Activated CD4-positive, alpha-beta T cell treated with anti-CD3 and anti-CD28 coated beads for 4 hours (primary cell): ENCODE measurements at regions not wholly inside any gene's neighbourhood (a gene's known extent, or its start where the extent isn't known, plus 50 kb on each side); places are given as distances from the start of the nearest gene placed in this dataset.

ENCODE experiments used
- DNase-seq, 2 donors: peaks; one replicate each; pipeline ENCODE4 v3.0.0-alpha.2; 2020

DNA sequence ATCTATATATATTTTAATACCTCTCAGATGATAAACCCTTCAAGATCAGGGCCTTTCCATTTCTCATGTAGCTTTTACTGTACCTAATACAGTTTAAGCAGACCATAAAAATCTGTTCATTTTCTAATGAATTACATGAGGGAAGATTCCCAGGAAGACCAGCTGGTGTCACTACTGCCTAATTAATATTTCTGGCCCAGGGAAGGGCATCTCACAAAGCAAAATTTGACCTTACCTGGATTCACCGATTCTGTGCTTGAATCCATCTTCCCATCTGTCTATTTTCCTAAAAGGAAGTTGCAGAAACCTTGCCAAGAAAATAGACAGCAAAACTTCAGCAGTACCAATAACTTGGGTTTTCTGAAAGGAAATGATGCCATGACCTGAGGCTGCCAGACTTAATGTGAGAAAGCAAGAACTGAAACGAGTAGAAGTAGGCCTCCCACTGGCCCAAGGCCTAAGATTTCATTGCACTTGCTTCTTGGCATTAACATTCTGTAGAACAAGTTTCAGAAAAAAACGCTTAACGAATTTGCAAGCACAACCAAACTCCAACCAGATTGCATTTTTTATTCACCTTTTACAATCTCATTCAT, 83.0 kb upstream of the GLIS3 start:
- peak in 1 of 2 donors; percentile 15 for DNase-seq

DNA sequence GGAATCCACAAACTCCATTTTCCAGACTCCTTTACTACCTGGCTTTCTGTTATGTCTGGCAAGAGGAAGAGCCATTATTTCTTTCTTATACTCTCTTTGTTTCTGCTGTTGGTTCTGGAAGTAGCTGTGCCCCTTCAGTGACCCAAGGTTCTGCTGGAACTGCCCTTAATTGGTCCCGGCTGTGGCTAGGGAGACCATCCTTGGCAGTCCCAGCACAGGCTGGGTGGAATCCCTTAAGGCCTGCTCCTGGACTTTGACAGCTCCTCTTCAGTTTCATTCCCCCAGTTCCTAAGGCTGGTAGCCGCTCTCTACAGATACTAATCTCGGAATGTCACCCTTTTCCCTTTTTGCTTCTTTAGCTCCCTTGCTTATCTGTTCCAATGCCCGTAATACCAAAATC, 81.9 kb upstream of the GLIS3 start:
- DNase-seq, result no peak

DNA sequence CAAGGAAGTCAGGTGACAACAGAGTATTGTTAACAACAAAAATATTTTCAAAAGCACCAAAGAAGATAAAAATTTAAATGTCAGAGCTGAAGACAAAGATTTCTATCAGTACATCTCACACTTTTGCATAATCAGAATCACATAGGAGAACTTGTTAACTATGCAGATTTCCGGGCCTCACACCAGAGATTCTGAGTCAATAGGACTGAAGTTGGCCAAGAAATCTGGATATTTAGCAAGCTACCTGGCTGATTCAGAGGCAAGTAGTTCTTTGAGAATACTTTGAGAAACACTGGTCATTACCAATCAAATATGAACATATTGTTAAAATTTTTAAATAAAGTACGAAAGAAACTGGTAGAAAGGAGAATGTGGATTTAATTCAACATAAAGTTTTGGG, 80.5 kb upstream of the GLIS3 start:
- DNase-seq, result no peak

DNA sequence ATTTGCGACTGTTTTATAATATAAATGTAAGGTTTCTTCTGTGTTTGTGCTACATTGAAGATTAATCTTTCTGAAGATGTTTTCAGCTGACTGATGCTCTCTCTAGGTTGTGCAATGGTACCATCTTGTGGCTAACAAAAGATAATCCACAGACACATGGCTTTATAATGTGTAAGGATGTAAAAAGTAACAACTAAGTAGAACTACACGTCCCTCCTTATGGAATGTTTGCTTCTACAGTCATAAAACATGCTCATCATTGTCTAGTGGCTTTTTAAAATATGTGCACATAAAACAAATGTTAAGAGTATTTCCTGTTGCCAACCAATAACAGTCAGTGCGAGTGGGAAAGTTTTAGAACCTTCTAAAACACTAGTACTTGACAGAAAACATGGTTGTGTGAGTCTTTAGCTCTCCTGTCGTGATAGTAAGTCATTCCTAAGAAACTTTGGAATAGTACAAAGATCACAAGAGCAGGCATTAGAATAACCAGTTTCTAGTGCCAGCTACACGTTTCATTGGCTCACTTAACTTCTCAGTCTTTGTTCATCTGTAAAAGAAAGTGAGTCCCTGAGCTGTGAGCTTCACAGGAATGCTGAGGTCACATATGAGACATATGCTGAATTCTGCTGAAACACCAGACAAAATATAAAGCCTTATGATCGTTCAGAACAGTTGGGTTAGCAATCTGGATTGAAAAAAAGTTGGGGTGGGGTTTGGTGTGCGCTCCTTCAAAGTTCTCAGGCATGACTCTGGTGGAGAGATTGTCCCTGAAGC, 75.7 kb upstream of the GLIS3 start:
- DNase-seq, result no peak

DNA sequence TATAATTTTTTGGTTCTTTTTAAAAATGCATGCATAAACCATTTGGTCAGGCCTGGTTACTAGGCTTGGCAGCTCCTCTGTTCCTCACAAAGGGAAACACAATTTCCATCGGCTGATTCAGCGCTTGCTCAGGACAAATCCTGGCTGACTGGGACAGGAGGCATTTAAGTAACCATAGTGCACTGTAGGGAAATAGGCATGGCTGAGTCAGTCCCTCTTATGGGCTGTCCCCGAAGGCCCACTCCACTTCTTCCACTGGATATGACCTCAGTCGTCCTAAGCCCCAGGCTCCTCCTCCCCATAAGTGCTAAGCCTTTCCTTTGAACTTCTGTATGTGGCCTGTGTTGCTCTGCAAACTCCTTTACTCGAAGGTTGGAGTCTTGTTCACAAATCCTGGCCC, 71.2 kb upstream of the GLIS3 start:
- DNase-seq, result no peak

DNA sequence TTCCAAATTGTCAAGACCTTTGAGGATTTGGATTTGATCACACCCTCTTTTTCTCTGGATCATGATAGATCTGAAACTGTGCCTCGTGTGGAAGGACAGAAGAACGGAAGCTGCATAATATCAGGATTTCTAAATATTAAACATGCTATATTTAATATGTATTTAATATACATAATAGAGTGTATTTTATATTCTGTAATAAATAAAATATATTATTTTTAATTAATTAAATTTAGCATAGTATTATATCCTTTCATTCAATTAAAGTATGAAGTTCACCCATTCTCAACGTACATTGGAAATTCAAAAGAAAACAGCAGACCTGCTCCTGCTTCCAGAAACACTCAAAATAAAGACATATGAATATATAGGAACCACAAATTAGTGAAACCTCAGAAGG, 70.6 kb upstream of the GLIS3 start:
- no peak for DNase-seq

DNA sequence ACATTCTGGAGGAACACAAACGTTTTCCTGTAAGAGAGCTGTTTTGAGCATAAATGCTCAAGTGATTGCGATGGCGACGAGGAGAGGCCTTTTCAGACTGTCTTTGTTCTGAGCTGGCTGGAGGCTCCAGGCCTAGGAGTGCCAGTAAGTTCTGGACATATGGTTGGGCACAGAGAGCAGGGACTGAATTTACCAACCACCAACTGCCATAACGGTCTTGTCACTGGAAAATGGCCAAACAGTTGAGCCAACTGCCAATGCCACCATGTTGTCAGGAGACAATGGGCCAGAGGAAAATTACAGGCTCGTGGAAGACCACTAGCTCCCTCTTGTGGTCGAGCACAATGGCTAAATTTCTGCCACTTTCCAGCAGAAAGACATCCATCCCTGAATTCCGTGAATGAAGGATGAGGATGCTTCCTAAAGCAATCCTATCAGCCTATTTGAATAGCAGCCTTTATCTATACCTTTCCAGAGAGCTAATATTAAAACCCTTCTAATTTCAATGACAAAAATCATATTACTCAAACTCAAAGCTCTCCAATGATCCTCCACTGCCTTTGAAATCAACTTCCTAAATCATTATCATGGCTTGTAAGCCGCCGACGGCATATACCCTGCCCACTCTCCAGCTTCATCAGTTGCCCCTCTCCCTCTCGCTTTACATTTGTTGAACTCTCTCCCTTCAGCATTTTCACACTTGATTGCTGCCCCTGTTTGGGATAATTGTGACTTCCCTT, 66.9 kb upstream of the GLIS3 start:
- DNase-seq, result peak in 1 of 2 donors; percentile 27

DNA sequence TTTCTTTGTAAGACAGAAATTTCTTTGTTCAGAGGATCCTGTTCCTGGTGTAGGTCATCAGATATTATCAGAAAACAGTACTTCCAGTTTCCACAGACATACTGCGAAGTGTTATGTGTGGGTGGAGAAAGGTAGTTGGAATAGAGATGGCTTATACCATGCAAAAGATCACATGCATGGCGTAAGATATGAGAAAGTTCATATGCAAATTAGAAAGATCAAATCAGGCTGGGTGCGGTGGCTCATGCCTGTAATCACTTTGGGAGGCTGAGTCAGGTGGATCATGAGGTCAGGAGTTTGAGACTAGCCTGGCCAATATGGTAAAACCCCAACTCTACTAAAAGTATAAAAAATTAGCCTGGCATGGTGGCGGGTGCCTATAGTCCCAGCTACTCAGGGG, 65.2 kb upstream of the GLIS3 start:
- DNase-seq, result no peak

DNA sequence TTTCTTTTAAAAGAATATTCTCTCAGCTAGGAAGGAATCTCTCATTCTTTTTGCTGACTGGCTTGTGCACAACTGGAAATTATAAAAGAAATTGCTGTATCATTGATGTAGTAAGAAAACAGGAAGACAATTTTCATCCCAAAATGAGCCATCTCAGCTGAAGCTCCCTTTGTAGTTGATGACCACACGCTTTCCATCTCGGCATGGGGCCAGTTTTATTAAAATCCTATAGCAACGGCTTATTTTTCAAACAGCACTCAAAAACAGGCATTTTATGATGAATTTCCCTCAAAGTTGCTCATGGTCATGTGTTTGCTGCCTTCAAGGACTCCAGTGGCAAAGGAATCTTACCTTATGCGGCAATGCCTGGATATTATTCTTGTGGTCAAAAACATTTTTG, 62.4 kb upstream of the GLIS3 start:
- DNase-seq, result no peak

DNA sequence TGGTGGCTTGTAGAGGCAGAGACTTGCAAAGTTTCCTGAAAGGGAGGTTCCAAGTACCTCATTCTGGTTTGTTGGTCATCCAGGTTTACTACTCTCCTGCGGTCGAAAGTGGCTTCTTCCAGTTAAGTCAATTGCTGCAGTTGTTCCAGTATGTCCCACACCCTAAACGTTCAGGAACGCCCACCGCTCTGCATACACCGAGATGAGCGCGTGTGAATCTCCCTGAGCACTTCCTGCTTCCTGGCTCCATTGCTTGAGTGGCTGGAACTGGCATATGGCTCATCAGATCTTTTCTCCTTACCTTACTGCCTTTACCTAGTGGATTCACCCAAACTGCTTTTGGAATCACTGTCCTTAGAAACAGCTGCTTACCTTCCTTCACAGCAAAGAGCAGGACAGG, 59.1 kb upstream of the GLIS3 start:
- DNase-seq, result no peak

DNA sequence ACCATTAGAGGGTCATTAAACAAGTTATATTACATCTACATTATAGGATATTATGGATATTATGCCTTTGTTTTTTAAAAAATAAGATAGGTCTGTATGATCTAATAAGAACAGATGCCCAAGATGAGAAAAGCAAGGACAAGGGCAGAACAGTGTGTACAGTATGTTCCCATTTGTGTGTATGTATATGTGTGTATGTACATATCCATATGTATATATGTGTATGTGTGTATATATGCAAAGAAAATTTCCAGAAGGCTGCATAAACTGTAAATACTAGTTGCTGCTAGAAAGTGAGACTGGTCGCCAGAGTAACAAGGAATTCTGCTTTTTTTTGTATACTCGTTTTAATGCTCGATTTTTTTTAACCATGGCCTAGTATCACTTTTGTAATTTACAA, 58.1 kb upstream of the GLIS3 start:
- DNase-seq, result no peak

DNA sequence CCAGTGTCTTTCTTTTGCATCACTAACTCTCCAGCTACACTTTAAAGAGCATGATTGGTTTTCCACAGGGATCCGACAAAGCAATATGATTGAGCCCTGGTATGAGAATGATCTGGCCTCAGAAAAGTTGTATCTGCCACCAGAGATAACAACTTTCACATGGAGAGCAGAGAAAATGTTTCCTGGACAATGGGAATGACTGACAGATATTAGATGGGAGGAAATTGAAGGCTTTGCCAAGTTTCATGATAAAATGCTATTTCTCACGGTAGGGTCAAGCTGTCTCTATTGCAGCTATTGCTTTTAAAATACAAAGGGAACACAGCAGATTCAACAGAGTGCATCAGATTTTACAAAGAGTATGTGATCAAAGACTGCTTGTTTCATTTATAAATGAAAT, 56.4 kb upstream of the GLIS3 start:
- DNase-seq, result no peak

DNA sequence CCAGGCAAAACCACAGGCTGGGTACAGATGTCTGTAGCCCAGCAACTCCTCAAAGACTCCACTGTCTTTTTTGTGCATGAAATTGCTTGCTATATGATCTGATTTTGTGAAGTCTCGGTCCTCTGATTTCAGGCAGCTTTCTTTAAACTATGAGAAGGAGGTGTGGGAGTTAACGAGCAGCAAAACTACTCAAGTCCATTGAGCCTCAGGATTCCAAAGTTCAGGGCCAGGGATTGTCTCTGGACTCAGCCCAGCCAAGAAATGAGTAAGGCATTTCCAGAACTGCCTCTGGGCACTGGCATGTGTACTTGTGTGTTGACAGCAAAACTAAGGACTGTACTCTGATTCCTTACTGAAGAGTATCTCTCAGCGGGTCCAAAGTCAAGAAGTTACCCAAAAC, 53.4 kb upstream of the GLIS3 start:
- DNase-seq, result no peak

DNA sequence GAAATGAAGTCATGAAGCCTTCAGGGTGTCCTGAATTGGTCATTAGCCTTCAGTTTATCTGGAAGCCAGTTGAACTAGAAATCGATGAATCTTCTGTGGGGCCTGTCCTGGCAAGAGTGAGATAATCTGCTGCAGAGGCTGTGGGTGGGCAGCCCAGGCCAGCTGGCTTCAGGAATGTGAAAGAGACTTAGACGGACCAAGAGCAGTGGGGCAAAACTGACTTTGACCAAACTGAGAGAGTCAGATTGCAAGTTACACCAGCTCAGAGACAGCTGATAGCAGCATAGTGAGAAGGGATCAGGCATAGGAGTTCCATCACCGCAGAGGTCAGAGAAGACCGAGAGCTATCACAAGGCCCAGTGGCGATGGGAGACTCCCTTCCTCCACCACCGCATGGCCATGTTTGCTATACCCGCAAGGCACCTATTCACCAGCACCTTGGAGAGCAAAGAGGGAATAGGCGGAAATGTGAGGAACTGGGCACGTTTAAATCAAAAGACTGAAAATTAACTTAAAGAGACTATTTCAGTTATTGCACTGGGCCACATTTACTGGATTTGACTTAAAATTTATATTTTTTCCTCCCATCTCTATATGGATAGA, 50.0 kb upstream of the GLIS3 start:
- no peak for DNase-seq
